ENCODE measurements at regions not wholly inside any gene's neighbourhood (a gene's known extent, or its start where the extent isn't known, plus 50 kb on each side); places are given as distances from the start of the nearest gene placed in this dataset.
"Not testable (repeated sequence)": the region's sequence is repeated elsewhere in the genome, so short reads cannot be mapped to it uniquely, and the experiment has no call there.

DNA sequence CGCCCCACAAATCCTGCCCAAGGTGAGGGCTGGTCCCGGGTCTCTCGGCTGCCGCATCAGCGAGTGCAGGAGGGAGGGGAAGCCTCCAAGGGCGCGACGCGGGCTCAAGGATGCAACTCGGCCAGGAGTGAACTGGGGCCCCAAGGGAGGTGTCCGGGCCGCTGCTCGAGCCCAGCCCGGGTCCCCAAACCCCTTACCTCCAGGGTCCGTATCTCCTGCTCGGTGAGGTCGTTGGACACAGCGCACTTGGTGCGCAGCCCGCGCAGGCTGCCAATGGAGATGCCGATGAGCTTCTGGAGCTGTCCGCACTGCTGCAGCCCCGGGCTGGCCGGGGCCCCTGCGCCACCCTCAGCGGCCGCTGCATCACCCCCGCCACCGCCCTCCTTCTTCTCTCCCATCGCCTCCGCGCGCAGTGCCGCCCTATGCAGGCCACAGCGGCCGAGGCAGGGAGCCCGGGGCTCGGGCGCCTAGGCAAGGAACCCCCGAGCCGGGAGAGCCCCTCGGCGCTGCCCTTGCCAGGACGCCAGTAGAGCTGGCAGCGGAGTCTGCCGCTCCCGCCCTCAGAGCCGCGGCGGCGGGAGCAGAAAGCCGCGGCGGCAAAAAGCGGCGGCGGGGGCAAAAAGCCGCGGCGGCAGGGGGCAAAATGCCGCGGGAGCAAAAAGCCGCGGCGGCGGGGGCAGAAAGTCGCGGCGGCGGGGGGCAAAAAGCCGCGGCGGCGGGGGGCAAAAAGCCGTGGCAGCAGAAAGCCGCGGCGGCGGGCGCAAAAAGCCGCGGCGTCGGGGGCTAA, 135.1 kb downstream of the ZNF92 start:
- TF ChIP-seq, protein P1, sequence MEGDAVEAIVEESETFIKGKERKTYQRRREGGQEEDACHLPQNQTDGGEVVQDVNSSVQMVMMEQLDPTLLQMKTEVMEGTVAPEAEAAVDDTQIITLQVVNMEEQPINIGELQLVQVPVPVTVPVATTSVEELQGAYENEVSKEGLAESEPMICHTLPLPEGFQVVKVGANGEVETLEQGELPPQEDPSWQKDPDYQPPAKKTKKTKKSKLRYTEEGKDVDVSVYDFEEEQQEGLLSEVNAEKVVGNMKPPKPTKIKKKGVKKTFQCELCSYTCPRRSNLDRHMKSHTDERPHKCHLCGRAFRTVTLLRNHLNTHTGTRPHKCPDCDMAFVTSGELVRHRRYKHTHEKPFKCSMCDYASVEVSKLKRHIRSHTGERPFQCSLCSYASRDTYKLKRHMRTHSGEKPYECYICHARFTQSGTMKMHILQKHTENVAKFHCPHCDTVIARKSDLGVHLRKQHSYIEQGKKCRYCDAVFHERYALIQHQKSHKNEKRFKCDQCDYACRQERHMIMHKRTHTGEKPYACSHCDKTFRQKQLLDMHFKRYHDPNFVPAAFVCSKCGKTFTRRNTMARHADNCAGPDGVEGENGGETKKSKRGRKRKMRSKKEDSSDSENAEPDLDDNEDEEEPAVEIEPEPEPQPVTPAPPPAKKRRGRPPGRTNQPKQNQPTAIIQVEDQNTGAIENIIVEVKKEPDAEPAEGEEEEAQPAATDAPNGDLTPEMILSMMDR (optimal IDR thresholded peaks at IDR 0.05 in 1 of 3, IDR thresholded peaks at IDR 0.05 in 1 of 3, conservative IDR thresholded peaks at IDR 0.05 in 1 of 3; ENCODE audit: extremely low read depth in 1 of 3, insufficient read depth in 2 of 3, low read length in 3 of 3) = not testable (repeated sequence)
- not testable (repeated sequence) for TF ChIP-seq EZH2 (IDR thresholded peaks at IDR 0.05; ENCODE audit: low read length)

Data from keratinocyte (primary cell).